ENCODE measurements at regions not wholly inside any gene's neighbourhood (a gene's known extent, or its start where the extent isn't known, plus 50 kb on each side); places are given as distances from the start of the nearest gene placed in this dataset.

DNA sequence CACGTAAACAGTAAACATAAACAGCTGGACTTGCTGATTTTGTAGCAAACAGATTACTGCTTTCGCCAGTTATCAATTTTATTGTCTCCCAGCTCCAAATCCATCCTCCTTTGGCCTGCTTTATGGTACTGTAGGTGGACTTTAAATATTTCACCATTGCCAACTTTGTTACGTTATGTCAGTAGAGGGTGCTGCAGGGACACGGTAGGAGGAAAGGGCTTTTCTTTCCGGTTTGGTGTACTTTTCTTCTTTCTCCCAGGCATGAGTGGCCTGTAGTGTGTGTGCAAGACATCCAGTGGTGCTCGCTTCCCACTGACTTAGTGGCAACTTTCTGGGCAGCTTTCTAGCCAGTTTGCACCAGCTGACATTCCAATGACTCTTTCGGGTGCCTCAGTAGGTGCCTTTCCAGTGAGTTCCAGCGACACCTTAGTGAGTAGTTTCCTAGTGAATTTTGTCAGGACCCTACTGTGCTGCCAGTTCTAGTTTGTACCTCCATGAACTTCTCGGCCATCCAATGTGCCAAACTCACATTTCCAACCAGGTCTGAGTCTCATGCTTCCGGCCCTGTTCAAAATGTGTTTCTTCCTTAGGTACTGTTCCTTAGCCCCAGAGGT, 267.6 kb upstream of the TENM4 start:
- H3K9me3 ChIP-seq (ENCODE audit: control insufficient read depth, insufficient read depth, low read length): no peaks in the 10 kb centered on the region
- no peak overlapping the region for H4K5ac ChIP-seq (ENCODE audit: low read depth, low read length)
- intact Hi-C loops (cut with micrococcal nuclease): loop anchor here (1.0 to 10.0 kb wide), 4 partner anchors 447 to 1789 kb away; no protein-coding TSS in a partner anchor
- in situ Hi-C loops (cut with MboI; ENCODE audit: low sequenced_read_pairs): no loop called here
- H3K4me3 ChIP-seq (ENCODE audit: insufficient read depth, low read depth, low read length): no peak overlapping the region
- BruUV-seq (replicated peaks): no TSS peak
- POLR2A ChIA-PET (ENCODE audit: unreplicated experiment): no interaction called here
- no CpG with 5 or more reads among the region's 10 CpGs for WGBS, 2 experiments (ENCODE audit: extremely low coverage in 2 of 2, insufficient read length in 1 of 2)
- no peak overlapping the region for H3K27ac ChIP-seq (ENCODE audit: insufficient read depth, low read length)
- dilution Hi-C loops (cut with HindIII; ENCODE audit: low sequenced_read_pairs, unreplicated experiment): no loop called here
- no peak overlapping the region for H3K56ac ChIP-seq (ENCODE audit: extremely low read depth, insufficient read depth, low read length)
- H3K23ac ChIP-seq (ENCODE audit: low read depth, low read length): no peak overlapping the region
- H2BK15ac ChIP-seq (ENCODE audit: low read depth, low read length): no peak overlapping the region
- H3K4ac ChIP-seq (ENCODE audit: low read depth, low read length): no peak overlapping the region
- H3K18ac ChIP-seq (ENCODE audit: low read depth, low read length): no peak overlapping the region
- H3K9me1 ChIP-seq (ENCODE audit: insufficient read depth, low read length): no peaks in the 10 kb centered on the region
- no peak overlapping the region for H4K91ac ChIP-seq (ENCODE audit: insufficient read depth, low read depth, low read length)
- H2AK5ac ChIP-seq (ENCODE audit: low read depth, low read length): no peak overlapping the region
- no peaks in the 10 kb centered on the region for H3K79me1 ChIP-seq (ENCODE audit: low read depth in 1 of 2, low read length in 2 of 2)
- peak; percentile 50 for DNase-seq
- no peak overlapping the region for H2AFZ ChIP-seq (replicated peaks; ENCODE audit: low read length, poor library complexity)
- no peaks in the 10 kb centered on the region for H3K4me1 ChIP-seq (ENCODE audit: control insufficient read depth, insufficient read depth, low read length)
- no peak overlapping the region for H3K4me2 ChIP-seq (ENCODE audit: low read depth, low read length)
- no peak overlapping the region for H3K9ac ChIP-seq (ENCODE audit: low read depth, low read length)
- ATAC-seq (ENCODE audit: low read depth): peak; percentile 83
- no peak overlapping the region for H3K14ac ChIP-seq (replicated peaks; ENCODE audit: low read depth, low read length)
- CTCF ChIA-PET: interaction anchor here (0.6 to 1.2 kb wide), 6 partner anchors 10 to 448 kb away, joined by 3 to 10 read pairs (median 4); no protein-coding TSS in a partner anchor
- H2BK20ac ChIP-seq (ENCODE audit: low read depth, low read length): no peak overlapping the region
- H2BK5ac ChIP-seq (ENCODE audit: low read depth, low read length, poor library complexity, severe bottlenecking): no peak overlapping the region
- H2BK120ac ChIP-seq (ENCODE audit: low read depth, low read length): no peak overlapping the region
- H4K20me1 ChIP-seq (ENCODE audit: insufficient read depth, low read length): no peaks in the 10 kb centered on the region
- no peaks in the 10 kb centered on the region for H3K36me3 ChIP-seq (ENCODE audit: control insufficient read depth, insufficient read depth, low read length)
- H2AK9ac ChIP-seq (replicated peaks; ENCODE audit: low read depth, low read length, poor library complexity): no peak overlapping the region
- TF ChIP-seq CHD1 (IDR thresholded peaks at IDR 0.05; ENCODE audit: low read depth, low read length): no peak
- TF ChIP-seq, protein P1, sequence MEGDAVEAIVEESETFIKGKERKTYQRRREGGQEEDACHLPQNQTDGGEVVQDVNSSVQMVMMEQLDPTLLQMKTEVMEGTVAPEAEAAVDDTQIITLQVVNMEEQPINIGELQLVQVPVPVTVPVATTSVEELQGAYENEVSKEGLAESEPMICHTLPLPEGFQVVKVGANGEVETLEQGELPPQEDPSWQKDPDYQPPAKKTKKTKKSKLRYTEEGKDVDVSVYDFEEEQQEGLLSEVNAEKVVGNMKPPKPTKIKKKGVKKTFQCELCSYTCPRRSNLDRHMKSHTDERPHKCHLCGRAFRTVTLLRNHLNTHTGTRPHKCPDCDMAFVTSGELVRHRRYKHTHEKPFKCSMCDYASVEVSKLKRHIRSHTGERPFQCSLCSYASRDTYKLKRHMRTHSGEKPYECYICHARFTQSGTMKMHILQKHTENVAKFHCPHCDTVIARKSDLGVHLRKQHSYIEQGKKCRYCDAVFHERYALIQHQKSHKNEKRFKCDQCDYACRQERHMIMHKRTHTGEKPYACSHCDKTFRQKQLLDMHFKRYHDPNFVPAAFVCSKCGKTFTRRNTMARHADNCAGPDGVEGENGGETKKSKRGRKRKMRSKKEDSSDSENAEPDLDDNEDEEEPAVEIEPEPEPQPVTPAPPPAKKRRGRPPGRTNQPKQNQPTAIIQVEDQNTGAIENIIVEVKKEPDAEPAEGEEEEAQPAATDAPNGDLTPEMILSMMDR (conservative IDR thresholded peaks at IDR 0.05; ENCODE audit: low read depth, low read length): peak; percentile 76
- TF ChIP-seq MAZ (IDR thresholded peaks at IDR 0.05; ENCODE audit: borderline replicate concordance, low read depth, low read length): no peak
- TF ChIP-seq RAD21 (IDR thresholded peaks at IDR 0.05; ENCODE audit: low read length): peak; percentile 92
- TF ChIP-seq CEBPB (IDR thresholded peaks at IDR 0.05; ENCODE audit: low read depth, low read length): peak; percentile 13; the same call in 1 of the 2 replicates
- peak; percentile 58 for TF ChIP-seq SMC3 (IDR thresholded peaks at IDR 0.05; ENCODE audit: low read depth, low read length)
- TF ChIP-seq, protein P2, sequence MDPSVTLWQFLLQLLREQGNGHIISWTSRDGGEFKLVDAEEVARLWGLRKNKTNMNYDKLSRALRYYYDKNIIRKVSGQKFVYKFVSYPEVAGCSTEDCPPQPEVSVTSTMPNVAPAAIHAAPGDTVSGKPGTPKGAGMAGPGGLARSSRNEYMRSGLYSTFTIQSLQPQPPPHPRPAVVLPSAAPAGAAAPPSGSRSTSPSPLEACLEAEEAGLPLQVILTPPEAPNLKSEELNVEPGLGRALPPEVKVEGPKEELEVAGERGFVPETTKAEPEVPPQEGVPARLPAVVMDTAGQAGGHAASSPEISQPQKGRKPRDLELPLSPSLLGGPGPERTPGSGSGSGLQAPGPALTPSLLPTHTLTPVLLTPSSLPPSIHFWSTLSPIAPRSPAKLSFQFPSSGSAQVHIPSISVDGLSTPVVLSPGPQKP (IDR thresholded peaks at IDR 0.05; ENCODE audit: borderline replicate concordance, low read depth, low read length): no peak
- no peaks in the 10 kb centered on the region for H3K27me3 ChIP-seq (ENCODE audit: control insufficient read depth, insufficient read depth, low read length)
- no peak overlapping the region for H4K8ac ChIP-seq (ENCODE audit: low read depth in 2 of 2, low read length in 2 of 2)
